NT2/D1 (cell line): ENCODE measurements at regions not wholly inside any gene's neighbourhood (a gene's known extent, or its start where the extent isn't known, plus 50 kb on each side); places are given as distances from the start of the nearest gene placed in this dataset.

Experiments
- SUZ12 ChIP-seq: IDR thresholded peaks from 2 replicates; pipeline ENCODE4 v1.6.1; 2011; ENCODE audit not compliant: insufficient read length, insufficient read depth; ENCODE audit errors: extremely low read depth
- ZNF274 ChIP-seq: IDR thresholded peaks from 2 replicates; pipeline ENCODE4 v1.6.1; 2011; ENCODE audit warnings: mild to moderate bottlenecking, low read depth, low read length

DNA sequence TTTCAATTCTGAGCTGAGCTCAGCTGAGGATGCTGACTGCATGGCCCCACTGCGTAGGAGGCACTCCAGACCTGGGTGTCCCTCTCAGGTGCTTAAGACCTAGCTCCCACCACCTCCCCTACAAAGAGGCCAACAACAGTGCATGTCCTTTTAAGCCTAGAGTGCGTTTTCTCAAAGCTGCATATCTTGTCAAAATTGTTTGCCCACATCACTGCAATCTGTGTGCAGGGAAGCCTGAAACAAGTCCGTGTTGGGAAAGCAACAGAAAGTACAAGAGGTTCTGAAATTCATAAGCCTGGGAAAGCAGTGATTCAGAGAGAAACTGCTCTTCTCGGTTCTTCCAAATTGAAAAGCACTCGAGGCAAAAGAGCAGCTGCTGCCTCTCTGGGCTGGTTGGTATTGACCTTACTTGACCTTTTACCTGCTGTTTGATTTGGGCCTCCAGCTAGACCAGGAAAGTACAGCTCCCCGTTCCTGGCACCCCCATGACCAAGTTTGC lies 238.4 kb downstream of the NR2F1-AS1 start:
- TF ChIP-seq SUZ12 (no peak), ZNF274 (no peak)
